WERI-Rb-1 (cell line): ENCODE measurements at regions not wholly inside any gene's neighbourhood (a gene's known extent, or its start where the extent isn't known, plus 50 kb on each side); places are given as distances from the start of the nearest gene placed in this dataset.

Experiments used
- DNase-seq: peaks from one replicate; pipeline ENCODE4 v3.0.0-alpha.2; 2020
- H3K27ac ChIP-seq: fragments of 250-450 bp; sonication (Bioruptor Pico); 2 replicates; pipeline ENCODE4 v1.5.1; 2020; ENCODE audit warnings: mild to moderate bottlenecking, moderate library complexity
- H3K27me3 ChIP-seq: fragments of 250-450 bp; sonication (Bioruptor Pico); 2 replicates; pipeline ENCODE4 v1.5.1; 2021; ENCODE audit warnings: mild to moderate bottlenecking, low read depth, moderate library complexity; ENCODE audit not compliant: insufficient read depth, severe bottlenecking
- H3K36me3 ChIP-seq: fragments of 250-450 bp; sonication (Bioruptor Pico); 2 replicates; pipeline ENCODE4 v1.5.1; 2020; ENCODE audit warnings: mild to moderate bottlenecking, moderate library complexity
- H3K4me3 ChIP-seq: 2 replicates; pipeline ENCODE4 v1.5.1; 2011; ENCODE audit warnings: low read depth, mild to moderate bottlenecking, control low read depth, low read length
- H3K9me3 ChIP-seq: fragments of 250-450 bp; sonication (Bioruptor Pico); 2 replicates; pipeline ENCODE4 v1.5.1; 2021; ENCODE audit warnings: mild to moderate bottlenecking, moderate library complexity; ENCODE audit not compliant: severe bottlenecking
- TF ChIP-seq, protein P1 (sequence below): IDR thresholded peaks from 2 replicates; pipeline ENCODE4 v1.5.1; 2011; ENCODE audit warnings: low read depth, mild to moderate bottlenecking, control low read depth, inconsistent platforms, low read length

DNA sequence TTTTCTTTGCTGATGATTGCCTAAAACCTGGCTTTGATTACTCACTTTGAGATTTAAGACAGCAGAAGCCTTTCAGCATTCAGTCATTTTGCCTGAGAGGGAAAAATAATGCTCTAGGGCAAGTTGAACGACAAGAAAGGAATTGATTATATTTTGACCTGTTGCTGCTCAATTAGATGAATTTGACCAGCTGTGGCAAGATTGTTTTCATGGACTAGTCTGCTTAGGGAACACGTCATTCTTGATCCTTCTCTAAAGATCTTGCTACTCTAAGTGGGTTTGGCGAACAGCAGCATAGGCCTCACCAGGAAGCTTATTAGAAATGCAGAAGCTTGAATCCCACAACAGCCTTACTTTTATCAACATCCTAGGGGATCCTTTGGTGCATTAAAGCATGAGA, 59.7 kb upstream of the PHACTR1 start:
- no peaks in the 10 kb centered on the region for H3K9me3 ChIP-seq
- H3K27me3 ChIP-seq = no peaks in the 10 kb centered on the region
- TF ChIP-seq, protein P1, sequence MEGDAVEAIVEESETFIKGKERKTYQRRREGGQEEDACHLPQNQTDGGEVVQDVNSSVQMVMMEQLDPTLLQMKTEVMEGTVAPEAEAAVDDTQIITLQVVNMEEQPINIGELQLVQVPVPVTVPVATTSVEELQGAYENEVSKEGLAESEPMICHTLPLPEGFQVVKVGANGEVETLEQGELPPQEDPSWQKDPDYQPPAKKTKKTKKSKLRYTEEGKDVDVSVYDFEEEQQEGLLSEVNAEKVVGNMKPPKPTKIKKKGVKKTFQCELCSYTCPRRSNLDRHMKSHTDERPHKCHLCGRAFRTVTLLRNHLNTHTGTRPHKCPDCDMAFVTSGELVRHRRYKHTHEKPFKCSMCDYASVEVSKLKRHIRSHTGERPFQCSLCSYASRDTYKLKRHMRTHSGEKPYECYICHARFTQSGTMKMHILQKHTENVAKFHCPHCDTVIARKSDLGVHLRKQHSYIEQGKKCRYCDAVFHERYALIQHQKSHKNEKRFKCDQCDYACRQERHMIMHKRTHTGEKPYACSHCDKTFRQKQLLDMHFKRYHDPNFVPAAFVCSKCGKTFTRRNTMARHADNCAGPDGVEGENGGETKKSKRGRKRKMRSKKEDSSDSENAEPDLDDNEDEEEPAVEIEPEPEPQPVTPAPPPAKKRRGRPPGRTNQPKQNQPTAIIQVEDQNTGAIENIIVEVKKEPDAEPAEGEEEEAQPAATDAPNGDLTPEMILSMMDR = no peak
- no peak overlapping the region for H3K4me3 ChIP-seq
- H3K27ac ChIP-seq = no peak overlapping the region
- H3K36me3 ChIP-seq = no peaks in the 10 kb centered on the region
- DNase-seq = no peak

DNA sequence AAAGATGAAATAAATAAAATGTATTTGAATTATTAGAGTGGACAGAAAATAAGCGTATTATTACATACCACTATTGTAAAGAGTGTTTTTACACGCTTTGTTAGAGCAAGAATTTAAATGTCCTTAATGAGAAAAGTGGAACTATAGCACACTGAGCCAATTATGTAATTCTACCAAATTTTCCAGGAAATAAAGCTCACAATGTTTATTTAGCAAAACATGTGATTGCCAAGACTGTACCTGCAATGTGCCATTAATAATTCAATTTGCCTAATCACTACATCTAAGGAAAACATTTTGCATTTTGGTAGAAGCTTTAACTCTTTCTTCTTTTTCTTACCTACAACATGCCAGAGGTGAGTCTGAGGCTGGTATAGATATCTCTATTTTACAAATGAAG, 58.7 kb upstream of the PHACTR1 start:
- Histone ChIP-seq H3K4me3 (no peak overlapping the region), H3K9me3 (no peaks in the 10 kb centered on the region), H3K27me3 (no peaks in the 10 kb centered on the region), H3K36me3 (no peaks in the 10 kb centered on the region), H3K27ac (no peak overlapping the region)
- TF ChIP-seq, protein P1 = no peak
- DNase-seq = no peak

DNA sequence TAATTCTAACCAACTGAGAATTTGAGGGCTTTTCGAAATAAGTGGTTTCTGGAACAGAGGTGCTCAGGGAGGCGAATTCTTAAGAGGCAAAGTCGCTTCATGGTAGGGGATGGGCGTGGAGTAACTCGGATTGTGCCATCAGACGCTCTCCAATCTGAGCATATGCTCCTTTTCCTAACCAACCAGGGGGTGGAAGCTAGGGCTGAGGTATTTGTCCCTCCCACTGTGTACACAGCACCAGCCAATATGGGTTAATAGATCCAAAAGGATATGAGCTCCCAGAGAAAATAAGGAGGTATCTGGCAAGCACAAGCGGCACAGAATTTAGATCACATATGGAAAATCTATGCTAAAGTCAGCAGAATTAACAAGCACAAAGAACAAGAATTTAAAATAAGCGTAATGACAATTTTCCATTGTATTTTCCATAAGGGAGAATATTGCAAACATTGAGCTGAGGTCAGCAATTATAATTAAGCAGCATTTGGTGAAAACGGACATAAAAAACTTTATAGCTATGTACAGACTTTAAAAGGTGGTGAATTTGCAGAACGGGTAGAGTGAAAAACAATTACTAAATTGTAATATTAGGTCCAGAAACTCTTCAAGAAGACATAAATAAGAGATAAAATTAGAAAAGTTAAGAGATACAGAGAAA, 55.0 kb upstream of the PHACTR1 start:
- TF ChIP-seq, protein P1 = no peak
- H3K27ac ChIP-seq = no peak overlapping the region
- H3K36me3 ChIP-seq = no peaks in the 10 kb centered on the region
- no peaks in the 10 kb centered on the region for H3K9me3 ChIP-seq
- H3K4me3 ChIP-seq = no peak overlapping the region
- no peak for DNase-seq
- H3K27me3 ChIP-seq = peaks cover 2% of the 10 kb centered on the region
